Neural cell (in vitro differentiated cells): ENCODE measurements at regions not wholly inside any gene's neighbourhood (a gene's known extent, or its start where the extent isn't known, plus 50 kb on each side); places are given as distances from the start of the nearest gene placed in this dataset.
"Not testable (repeated sequence)": the region's sequence is repeated elsewhere in the genome, so short reads cannot be mapped to it uniquely, and the experiment has no call there.

Experiments used
- EP300 ChIP-seq: fragments of 450-650 bp; conservative IDR thresholded peaks from 2 replicates; pipeline ENCODE4 v1.6.1; 2014; ENCODE audit warnings: antibody characterized with exemption, mild to moderate bottlenecking, moderate library complexity; ENCODE audit not compliant: poor library complexity, severe bottlenecking
- EZH2 ChIP-seq: fragments of 200-600, 300-800 bp; shearing (Covaris generic), sonication (generic); IDR thresholded peaks from 2 replicates; pipeline ENCODE4 v1.6.1; 2014; ENCODE audit warnings: antibody characterized with exemption, low read length, borderline replicate concordance, mild to moderate bottlenecking; ENCODE audit not compliant: insufficient read depth, poor library complexity, severe bottlenecking
- POLR2AphosphoS5 ChIP-seq: IDR thresholded peaks from 2 replicates; pipeline ENCODE4 v1.6.1; 2012

GRCh38 chr13:21263909-21264308, 87.5 kb downstream of the MRPL57 start:
- not testable (repeated sequence) for TF ChIP-seq POLR2AphosphoS5, EZH2, EP300
